ENCODE measurements at regions not wholly inside any gene's neighbourhood (a gene's known extent, or its start where the extent isn't known, plus 50 kb on each side); places are given as distances from the start of the nearest gene placed in this dataset.

GRCh38 chr6:150485161-150485958 lies 114.3 kb upstream of the PLEKHG1 start:
- DNase-seq: no peak
- Histone ChIP-seq H3K36me3 (ENCODE audit: control insufficient read depth in 4 of 4, insufficient read depth in 4 of 4, low read length in 4 of 4) (no peaks in the 10 kb centered on the region), H3K27ac (ENCODE audit: low read depth in 1 of 2, low read length in 1 of 2) (no peak overlapping the region), H3K27me3 (ENCODE audit: control insufficient read depth in 3 of 3, insufficient read depth in 3 of 3, low read length in 2 of 3) (peaks cover 0 to 3% (median 0%) of the 10 kb centered on the region in 3 donors), H3K9me3 (ENCODE audit: control insufficient read depth in 4 of 4, insufficient read depth in 3 of 4, low read length in 3 of 4) (peaks cover 0 to 2% (median 0%) of the 10 kb centered on the region in 4 donors), H3K4me1 (ENCODE audit: control insufficient read depth in 5 of 5, insufficient read depth in 5 of 5, low read length in 5 of 5) (peaks cover 0 to 4% (median 0%) of the 10 kb centered on the region in 5 donors), H3K4me3 (no peak overlapping the region), H3K9ac (ENCODE audit: insufficient read depth in 1 of 2, low read length in 2 of 2) (no peak overlapping the region)
- ATAC-seq (ENCODE audit: insufficient read depth, low FRiP score): no peak
- TF ChIP-seq, protein P1, sequence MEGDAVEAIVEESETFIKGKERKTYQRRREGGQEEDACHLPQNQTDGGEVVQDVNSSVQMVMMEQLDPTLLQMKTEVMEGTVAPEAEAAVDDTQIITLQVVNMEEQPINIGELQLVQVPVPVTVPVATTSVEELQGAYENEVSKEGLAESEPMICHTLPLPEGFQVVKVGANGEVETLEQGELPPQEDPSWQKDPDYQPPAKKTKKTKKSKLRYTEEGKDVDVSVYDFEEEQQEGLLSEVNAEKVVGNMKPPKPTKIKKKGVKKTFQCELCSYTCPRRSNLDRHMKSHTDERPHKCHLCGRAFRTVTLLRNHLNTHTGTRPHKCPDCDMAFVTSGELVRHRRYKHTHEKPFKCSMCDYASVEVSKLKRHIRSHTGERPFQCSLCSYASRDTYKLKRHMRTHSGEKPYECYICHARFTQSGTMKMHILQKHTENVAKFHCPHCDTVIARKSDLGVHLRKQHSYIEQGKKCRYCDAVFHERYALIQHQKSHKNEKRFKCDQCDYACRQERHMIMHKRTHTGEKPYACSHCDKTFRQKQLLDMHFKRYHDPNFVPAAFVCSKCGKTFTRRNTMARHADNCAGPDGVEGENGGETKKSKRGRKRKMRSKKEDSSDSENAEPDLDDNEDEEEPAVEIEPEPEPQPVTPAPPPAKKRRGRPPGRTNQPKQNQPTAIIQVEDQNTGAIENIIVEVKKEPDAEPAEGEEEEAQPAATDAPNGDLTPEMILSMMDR (IDR thresholded peaks at IDR 0.05; ENCODE audit: control extremely low read depth, extremely low read depth): no peak
- WGBS, 2 donors: 90 to 92% methylated on average over 3 of the region's 3 CpGs

- WGBS, 2 donors: 61 to 68% methylated on average over 6 of the region's 6 CpGs
- Histone ChIP-seq H3K27me3 (ENCODE audit: control insufficient read depth in 3 of 3, insufficient read depth in 3 of 3, low read length in 2 of 3) (peaks cover 0 to 3% (median 0%) of the 10 kb centered on the region in 3 donors), H3K9ac (ENCODE audit: insufficient read depth in 1 of 2, low read length in 2 of 2) (no peak overlapping the region), H3K9me3 (ENCODE audit: control insufficient read depth in 4 of 4, insufficient read depth in 3 of 4, low read length in 3 of 4) (peaks cover 0 to 2% (median 0%) of the 10 kb centered on the region in 4 donors), H3K4me1 (ENCODE audit: control insufficient read depth in 5 of 5, insufficient read depth in 5 of 5, low read length in 5 of 5) (peaks cover 0 to 4% (median 0%) of the 10 kb centered on the region in 5 donors), H3K4me3 (no peak overlapping the region), H3K36me3 (ENCODE audit: control insufficient read depth in 4 of 4, insufficient read depth in 4 of 4, low read length in 4 of 4) (no peaks in the 10 kb centered on the region), H3K27ac (ENCODE audit: low read depth in 1 of 2, low read length in 1 of 2) (no peak overlapping the region)
- TF ChIP-seq, protein P1 (IDR thresholded peaks at IDR 0.05; ENCODE audit: control extremely low read depth, extremely low read depth): no peak
- no peak for DNase-seq
- no peak for ATAC-seq (ENCODE audit: insufficient read depth, low FRiP score)
These were observed 113.6 kb upstream of the PLEKHG1 start for GRCh38 chr6:150486048-150486447.

- H3K27ac ChIP-seq (ENCODE audit: low read depth in 1 of 2, low read length in 1 of 2): no peak overlapping the region
- TF ChIP-seq, protein P1 (IDR thresholded peaks at IDR 0.05; ENCODE audit: control extremely low read depth, extremely low read depth): no peak
- peaks cover 0 to 7% (median 0%) of the 10 kb centered on the region in 5 donors for H3K4me1 ChIP-seq (ENCODE audit: control insufficient read depth in 5 of 5, insufficient read depth in 5 of 5, low read length in 5 of 5)
- H3K9me3 ChIP-seq (ENCODE audit: control insufficient read depth in 4 of 4, insufficient read depth in 3 of 4, low read length in 3 of 4): no peaks in the 10 kb centered on the region
- ATAC-seq (ENCODE audit: insufficient read depth, low FRiP score): peak; percentile 9
- no peak overlapping the region for H3K9ac ChIP-seq (ENCODE audit: insufficient read depth in 1 of 2, low read length in 2 of 2)
- H3K36me3 ChIP-seq (ENCODE audit: control insufficient read depth in 4 of 4, insufficient read depth in 4 of 4, low read length in 4 of 4): no peaks in the 10 kb centered on the region
- no peak overlapping the region for H3K4me3 ChIP-seq
- no peak for DNase-seq
- 87 to 89% methylated on average over 6 of the region's 6 CpGs for WGBS, 2 donors
- H3K27me3 ChIP-seq (ENCODE audit: control insufficient read depth in 3 of 3, insufficient read depth in 3 of 3, low read length in 2 of 3): peaks cover 0 to 3% (median 0%) of the 10 kb centered on the region in 3 donors
These were observed 109.1 kb upstream of the PLEKHG1 start for GRCh38 chr6:150490586-150490985.
